K562 (cell line): ENCODE measurements at regions not wholly inside any gene's neighbourhood (a gene's known extent, or its start where the extent isn't known, plus 50 kb on each side); places are given as distances from the start of the nearest gene placed in this dataset.

Experiments
- ATAC-seq: fragments of 200-7000 bp; cut with Tn5 transposase; 3 replicates; pipeline ENCODE4 v1.9.1; 2020; ENCODE audit warnings: moderate library complexity
- BruUV-seq: library from RNA; stranded (reverse); fragments of 400-500 nt; replicated peaks from 2 replicates; lab custom pipeline; 2021; lab: Mats Ljungman, UMichigan
- CTCF ChIA-PET: fragments of 300-600 bp; formaldehyde crosslinking; extraction: SDS; loops from one replicate; lab custom pipeline; 2021; ENCODE audit warnings: low intra/inter-chr PET ratio; lab: Yijun Ruan, JAX
- POLR2A ChIA-PET: fragments of 300-600, 350-650 bp; sonication (Branson Sonifier 250); formaldehyde crosslinking; extraction: SDS; loops from one replicate; lab custom pipeline; 2021; ENCODE audit warnings: antibody characterized with exemption, inconsistent platforms; lab: Yijun Ruan, JAX
- DNase-seq, 4 experiments: peaks; one replicate each; pipeline versions ENCODE4 v3.0.0 to v3.0.0-alpha.2; 2011 to 2018; ENCODE audit warnings: low spot score in 3 of 4, mixed read lengths in 3 of 4; ENCODE audit errors: extremely low read depth in 1 of 4
- FAIRE-seq: peaks from 2 replicates; lab custom pipeline; 2011; peaks lifted over from hg19 to GRCh38; lab: Jason Lieb, UNC
- H2AFZ ChIP-seq: 2 replicates; pipeline ENCODE4 v1.6.0; 2011; ENCODE audit warnings: low read depth, low read length, control low read depth, inconsistent platforms
- H3K27ac ChIP-seq: fragments of 200-600 bp; 3 replicates; pipeline ENCODE4 v1.8.0; 2011; ENCODE audit warnings: low read depth, mild to moderate bottlenecking, control low read depth, inconsistent platforms, low read length, moderate library complexity, mixed read lengths; ENCODE audit errors: extremely low read depth
- H3K27me3 ChIP-seq, 2 experiments: fragments of 300-600 bp in 1 of 2; 2 replicates in 1 of 2; 3 replicates in 1 of 2; pipeline versions ENCODE4 v1.6.0 to v1.8.0; 2011; ENCODE audit warnings: inconsistent platforms in 2 of 2, low read length in 2 of 2, mild to moderate bottlenecking in 1 of 2, mixed read lengths in 1 of 2, moderate library complexity in 1 of 2; ENCODE audit not compliant: control insufficient read depth in 2 of 2, insufficient read depth in 2 of 2
- H3K36me3 ChIP-seq: fragments of 300-600 bp; 3 replicates; pipeline ENCODE4 v1.8.0; 2011; ENCODE audit warnings: mild to moderate bottlenecking, low read length, inconsistent platforms; ENCODE audit not compliant: control insufficient read depth, insufficient read depth
- H3K4me1 ChIP-seq, 2 experiments: fragments of 200-600 bp in 1 of 2; replicated peaks in 1 of 2; 2 replicates in 1 of 2; 3 replicates in 1 of 2; pipeline versions ENCODE4 v1.5.1 to v1.8.0; 2011; ENCODE audit warnings: inconsistent platforms in 2 of 2, low read length in 2 of 2, mild to moderate bottlenecking in 1 of 2, mixed read lengths in 1 of 2, moderate library complexity in 1 of 2; ENCODE audit not compliant: control insufficient read depth in 2 of 2, insufficient read depth in 2 of 2
- H3K4me2 ChIP-seq: 2 replicates; pipeline ENCODE4 v1.6.1; 2011; ENCODE audit warnings: low read length, control low read depth, inconsistent platforms, mixed read lengths; ENCODE audit not compliant: insufficient read depth
- H3K4me3 ChIP-seq: fragments of 200-600 bp; sonication (generic), shearing (Covaris generic); 2 replicates; pipeline ENCODE4 v1.5.1; 2016; ENCODE audit warnings: control low read depth, inconsistent platforms
- H3K79me2 ChIP-seq: fragments of 200-600 bp; 3 replicates; pipeline ENCODE4 v1.8.0; 2011; ENCODE audit warnings: low read length, inconsistent platforms; ENCODE audit not compliant: control insufficient read depth, insufficient read depth
- H3K9ac ChIP-seq, 2 experiments: 2 replicates each; pipeline versions ENCODE4 v1.6.0 to v1.6.1; 2011; ENCODE audit warnings: low read depth in 2 of 2, low read length in 2 of 2, control low read depth in 1 of 2, inconsistent platforms in 1 of 2, mild to moderate bottlenecking in 1 of 2, mixed read lengths in 1 of 2; ENCODE audit not compliant: insufficient read depth in 1 of 2
- H3K9me1 ChIP-seq: one replicate; pipeline ENCODE4 v1.6.0; 2011; ENCODE audit warnings: inconsistent platforms, mild to moderate bottlenecking, low read length, moderate library complexity; ENCODE audit not compliant: control insufficient read depth, insufficient read depth
- H3K9me3 ChIP-seq: replicated peaks from 2 replicates; pipeline ENCODE4 v1.5.1; 2011; ENCODE audit warnings: low read depth, low read length, inconsistent platforms; ENCODE audit not compliant: control insufficient read depth, insufficient read depth
- H4K20me1 ChIP-seq: replicated peaks from 2 replicates; pipeline ENCODE4 v1.6.1; 2011; ENCODE audit warnings: low read length, inconsistent platforms, mixed read lengths; ENCODE audit not compliant: control insufficient read depth, insufficient read depth
- COPS2 ChIP-seq: fragments of 450-650 bp; conservative IDR thresholded peaks from 2 replicates; pipeline ENCODE4 v1.6.1; 2016; ENCODE audit warnings: mild to moderate bottlenecking, moderate library complexity
- ELF4 ChIP-seq: fragments of 450-650 bp; formaldehyde crosslinking; IDR thresholded peaks from 2 replicates; pipeline ENCODE4 v1.4.0; 2022; ENCODE audit warnings: missing genetic modification characterization
- HDAC1 ChIP-seq, 2 experiments: fragments of 450-650 bp; IDR thresholded peaks; 2 replicates each; pipeline ENCODE4 v1.6.1; 2016 to 2017; ENCODE audit warnings: inconsistent platforms in 1 of 2, mild to moderate bottlenecking in 1 of 2, moderate library complexity in 1 of 2
- PHTF2 ChIP-seq: fragments of 250-450 bp; sonication (Bioruptor Pico); IDR thresholded peaks from 2 replicates; pipeline ENCODE4 v1.5.0; 2021; ENCODE audit warnings: mild to moderate bottlenecking
- WGBS: fragments of 100-300 bp; shearing (Covaris generic); methylation state at CpG from one replicate; pipeline ENCODE4 v1.1.6; 2016; ENCODE audit warnings: low coverage, mixed read lengths; ENCODE audit not compliant: insufficient coverage; ENCODE audit errors: missing lambda C conversion rate; 5-methylcytosine and 5-hydroxymethylcytosine counted together
- in situ Hi-C: fragments of 300-500 bp; cut with MboI; formaldehyde crosslinking; loops from 4 replicates; pipeline ENCODE4 v1.15.0; 2018; ENCODE audit warnings: inconsistent platforms, mixed read lengths
- intact Hi-C: fragments of 100-400 bp; cut with micrococcal nuclease; formaldehyde crosslinking; loops from 2 replicates; pipeline ENCODE4 v1.14.2; 2022
- TF ChIP-seq, protein P1 (sequence below): fragments of 250-450 bp; sonication (Bioruptor Pico); IDR thresholded peaks from 2 replicates; pipeline ENCODE4 v1.9.0; 2021; ENCODE audit warnings: mild to moderate bottlenecking, inconsistent platforms
- TF ChIP-seq, protein P2 (sequence below): fragments of 150-350 bp; conservative IDR thresholded peaks from 2 replicates; pipeline ENCODE4 v1.6.1; 2014; ENCODE audit warnings: low read length

GRCh38 chr10:53422223-53422888 lies 649.8 kb upstream of the MBL2 start:
- DNase-seq, result no peak
- Histone ChIP-seq H3K9me3 (no peaks in the 10 kb centered on the region), H3K27me3 (no peaks in the 10 kb centered on the region), H3K9ac (no peak overlapping the region), H3K4me2 (no peak overlapping the region), H3K27ac (no peak overlapping the region), H3K9me1 (no peaks in the 10 kb centered on the region), H3K79me2 (no peaks in the 10 kb centered on the region), H2AFZ (no peak overlapping the region), H3K36me3 (no peaks in the 10 kb centered on the region), H3K4me1 (no peaks in the 10 kb centered on the region), H3K4me3 (no peak overlapping the region), H4K20me1 (no peaks in the 10 kb centered on the region)
- in situ Hi-C loops (no loop called here), intact Hi-C loops (no loop called here)
- no TSS peak for BruUV-seq
- ATAC-seq, result no peak
- FAIRE-seq, result no peak
- CTCF ChIA-PET, result no interaction called here
- POLR2A ChIA-PET, result no interaction called here
- 1% methylated on average over 5 of the region's 5 CpGs for WGBS
- no peak for TF ChIP-seq HDAC1 (IDR thresholded peaks at IDR 0.05)
- TF ChIP-seq, protein P1, sequence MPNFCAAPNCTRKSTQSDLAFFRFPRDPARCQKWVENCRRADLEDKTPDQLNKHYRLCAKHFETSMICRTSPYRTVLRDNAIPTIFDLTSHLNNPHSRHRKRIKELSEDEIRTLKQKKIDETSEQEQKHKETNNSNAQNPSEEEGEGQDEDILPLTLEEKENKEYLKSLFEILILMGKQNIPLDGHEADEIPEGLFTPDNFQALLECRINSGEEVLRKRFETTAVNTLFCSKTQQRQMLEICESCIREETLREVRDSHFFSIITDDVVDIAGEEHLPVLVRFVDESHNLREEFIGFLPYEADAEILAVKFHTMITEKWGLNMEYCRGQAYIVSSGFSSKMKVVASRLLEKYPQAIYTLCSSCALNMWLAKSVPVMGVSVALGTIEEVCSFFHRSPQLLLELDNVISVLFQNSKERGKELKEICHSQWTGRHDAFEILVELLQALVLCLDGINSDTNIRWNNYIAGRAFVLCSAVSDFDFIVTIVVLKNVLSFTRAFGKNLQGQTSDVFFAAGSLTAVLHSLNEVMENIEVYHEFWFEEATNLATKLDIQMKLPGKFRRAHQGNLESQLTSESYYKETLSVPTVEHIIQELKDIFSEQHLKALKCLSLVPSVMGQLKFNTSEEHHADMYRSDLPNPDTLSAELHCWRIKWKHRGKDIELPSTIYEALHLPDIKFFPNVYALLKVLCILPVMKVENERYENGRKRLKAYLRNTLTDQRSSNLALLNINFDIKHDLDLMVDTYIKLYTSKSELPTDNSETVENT (CRISPR knock-in tag), result no peak
- no peak for TF ChIP-seq ELF4 (CRISPR knock-in tag)
- TF ChIP-seq COPS2, result no peak
- TF ChIP-seq PHTF2 (CRISPR knock-in tag), result no peak
- TF ChIP-seq, protein P2, sequence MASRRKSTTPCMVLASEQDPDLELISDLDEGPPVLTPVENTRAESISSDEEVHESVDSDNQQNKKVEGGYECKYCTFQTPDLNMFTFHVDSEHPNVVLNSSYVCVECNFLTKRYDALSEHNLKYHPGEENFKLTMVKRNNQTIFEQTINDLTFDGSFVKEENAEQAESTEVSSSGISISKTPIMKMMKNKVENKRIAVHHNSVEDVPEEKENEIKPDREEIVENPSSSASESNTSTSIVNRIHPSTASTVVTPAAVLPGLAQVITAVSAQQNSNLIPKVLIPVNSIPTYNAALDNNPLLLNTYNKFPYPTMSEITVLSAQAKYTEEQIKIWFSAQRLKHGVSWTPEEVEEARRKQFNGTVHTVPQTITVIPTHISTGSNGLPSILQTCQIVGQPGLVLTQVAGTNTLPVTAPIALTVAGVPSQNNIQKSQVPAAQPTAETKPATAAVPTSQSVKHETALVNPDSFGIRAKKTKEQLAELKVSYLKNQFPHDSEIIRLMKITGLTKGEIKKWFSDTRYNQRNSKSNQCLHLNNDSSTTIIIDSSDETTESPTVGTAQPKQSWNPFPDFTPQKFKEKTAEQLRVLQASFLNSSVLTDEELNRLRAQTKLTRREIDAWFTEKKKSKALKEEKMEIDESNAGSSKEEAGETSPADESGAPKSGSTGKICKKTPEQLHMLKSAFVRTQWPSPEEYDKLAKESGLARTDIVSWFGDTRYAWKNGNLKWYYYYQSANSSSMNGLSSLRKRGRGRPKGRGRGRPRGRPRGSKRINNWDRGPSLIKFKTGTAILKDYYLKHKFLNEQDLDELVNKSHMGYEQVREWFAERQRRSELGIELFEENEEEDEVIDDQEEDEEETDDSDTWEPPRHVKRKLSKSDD, result no peak
